D721Med (cell line): ENCODE measurements at regions not wholly inside any gene's neighbourhood (a gene's known extent, or its start where the extent isn't known, plus 50 kb on each side); places are given as distances from the start of the nearest gene placed in this dataset.

ENCODE experiments used
- DNase-seq: peaks from one replicate; pipeline ENCODE4 v3.0.0; 2011; ENCODE audit warnings: low spot score; ENCODE audit not compliant: insufficient read length
- FAIRE-seq: peaks from 2 replicates; lab custom pipeline; 2011; peaks lifted over from hg19 to GRCh38; lab: Jason Lieb, UNC
- CTCF ChIP-seq: IDR thresholded peaks from 2 replicates; pipeline ENCODE4 v1.5.1; 2012; ENCODE audit warnings: mild to moderate bottlenecking, control low read depth; ENCODE audit not compliant: insufficient read depth; ENCODE audit errors: missing control alignments

- FAIRE-seq (no peak), DNase-seq (no peak)
- TF ChIP-seq CTCF: no peak
Observed at GRCh38 chr2:83481436-83481835, 977.6 kb downstream of the SUCLG1 start.

- no peak for TF ChIP-seq CTCF
Observed at GRCh38 chr2:83478037-83478436, 981.0 kb downstream of the SUCLG1 start.

DNA sequence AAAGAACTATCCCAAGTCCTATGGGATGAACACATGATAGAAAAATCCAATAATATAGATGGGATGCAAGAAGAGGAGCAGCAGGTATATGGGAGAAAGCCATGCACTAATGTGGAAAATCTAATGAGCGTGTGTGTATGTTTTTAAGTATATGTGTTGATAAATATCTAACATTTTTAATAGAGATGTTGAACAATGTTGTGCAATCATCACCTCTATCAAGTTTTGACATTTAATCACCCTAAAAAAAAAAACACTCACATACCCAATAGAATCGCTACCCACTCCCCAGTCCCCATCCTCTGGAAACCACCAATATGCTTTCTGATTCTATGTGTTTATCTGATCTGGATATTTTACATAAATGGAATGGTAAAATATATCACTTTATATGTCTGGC, 983.7 kb downstream of the SUCLG1 start:
- DNase-seq: no peak
- no peak for TF ChIP-seq CTCF
- FAIRE-seq: no peak

More at GRCh38 chr2:83478037-83478436, 981.0 kb downstream of the SUCLG1 start:
- FAIRE-seq: no peak
- DNase-seq: no peak

DNA sequence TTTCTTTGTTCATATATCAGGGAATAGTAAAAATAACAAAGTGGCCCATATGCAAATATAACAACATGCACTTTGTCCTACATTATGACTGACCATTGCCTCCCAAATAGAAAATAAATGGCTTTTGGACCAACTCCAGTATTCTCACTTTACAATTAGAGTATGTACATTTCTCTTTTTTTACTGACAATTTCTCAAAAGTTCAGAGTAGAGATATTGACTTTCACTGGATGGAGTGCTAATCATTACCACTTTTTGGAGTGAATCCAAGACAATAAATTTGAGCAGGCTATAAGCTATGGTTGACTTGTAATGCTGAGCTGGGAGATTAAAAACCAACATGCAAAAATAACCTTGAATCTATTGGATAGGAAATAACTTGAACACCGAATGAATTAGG, 987.4 kb downstream of the SUCLG1 start:
- DNase-seq (no peak), FAIRE-seq (no peak)
- TF ChIP-seq CTCF: no peak

- no peak for TF ChIP-seq CTCF
- DNase-seq (no peak), FAIRE-seq (no peak)
Observed at GRCh38 chr2:83470928-83471327, 988.2 kb downstream of the SUCLG1 start.

GRCh38 chr2:83464444-83464843, 994.6 kb downstream of the SUCLG1 start:
- FAIRE-seq (no peak), DNase-seq (no peak)
- TF ChIP-seq CTCF: no peak

DNA sequence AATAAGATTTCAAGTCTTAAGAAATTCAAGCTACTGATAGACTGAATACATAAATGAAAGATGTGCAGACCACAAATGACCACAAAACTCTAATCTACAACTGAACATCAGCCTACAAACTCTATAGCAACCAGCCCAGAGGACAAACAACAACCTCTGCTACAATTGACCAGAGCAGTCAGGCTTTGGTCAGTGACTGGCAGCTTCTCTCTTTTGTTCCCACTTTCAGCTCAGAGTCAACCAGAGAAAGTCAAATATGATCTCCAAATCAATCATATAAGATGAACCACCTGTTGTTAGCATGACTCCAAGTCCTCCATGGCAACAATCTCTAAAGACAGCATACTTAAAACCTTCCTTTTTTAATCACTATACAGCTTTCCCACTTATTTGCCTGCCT, 996.2 kb downstream of the SUCLG1 start:
- TF ChIP-seq CTCF: no peak
- FAIRE-seq (no peak), DNase-seq (no peak)
